ENCODE measurements at regions not wholly inside any gene's neighbourhood (a gene's known extent, or its start where the extent isn't known, plus 50 kb on each side); places are given as distances from the start of the nearest gene placed in this dataset.

DNA sequence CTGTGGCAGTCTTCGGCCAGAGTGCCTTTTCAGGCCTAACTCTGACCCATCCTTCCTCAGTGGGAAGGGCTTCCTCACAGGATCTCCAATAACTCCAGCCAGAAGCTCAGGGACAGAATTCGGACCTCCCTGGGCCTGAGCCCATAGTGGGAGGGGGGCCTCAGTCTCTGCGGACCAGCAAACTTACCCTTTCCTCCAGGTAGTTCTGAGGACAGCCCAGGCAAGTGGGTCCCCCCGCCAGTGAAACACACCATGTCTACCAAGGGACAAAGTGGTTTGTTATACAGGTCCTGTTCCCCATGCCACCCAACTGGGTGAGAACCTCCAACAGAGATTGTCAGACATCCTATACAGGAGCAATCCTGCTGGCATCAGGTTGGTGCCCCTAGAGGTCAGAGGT, 350.4 kb downstream of the RAB28 start (continued):
- TF ChIP-seq, protein P1, sequence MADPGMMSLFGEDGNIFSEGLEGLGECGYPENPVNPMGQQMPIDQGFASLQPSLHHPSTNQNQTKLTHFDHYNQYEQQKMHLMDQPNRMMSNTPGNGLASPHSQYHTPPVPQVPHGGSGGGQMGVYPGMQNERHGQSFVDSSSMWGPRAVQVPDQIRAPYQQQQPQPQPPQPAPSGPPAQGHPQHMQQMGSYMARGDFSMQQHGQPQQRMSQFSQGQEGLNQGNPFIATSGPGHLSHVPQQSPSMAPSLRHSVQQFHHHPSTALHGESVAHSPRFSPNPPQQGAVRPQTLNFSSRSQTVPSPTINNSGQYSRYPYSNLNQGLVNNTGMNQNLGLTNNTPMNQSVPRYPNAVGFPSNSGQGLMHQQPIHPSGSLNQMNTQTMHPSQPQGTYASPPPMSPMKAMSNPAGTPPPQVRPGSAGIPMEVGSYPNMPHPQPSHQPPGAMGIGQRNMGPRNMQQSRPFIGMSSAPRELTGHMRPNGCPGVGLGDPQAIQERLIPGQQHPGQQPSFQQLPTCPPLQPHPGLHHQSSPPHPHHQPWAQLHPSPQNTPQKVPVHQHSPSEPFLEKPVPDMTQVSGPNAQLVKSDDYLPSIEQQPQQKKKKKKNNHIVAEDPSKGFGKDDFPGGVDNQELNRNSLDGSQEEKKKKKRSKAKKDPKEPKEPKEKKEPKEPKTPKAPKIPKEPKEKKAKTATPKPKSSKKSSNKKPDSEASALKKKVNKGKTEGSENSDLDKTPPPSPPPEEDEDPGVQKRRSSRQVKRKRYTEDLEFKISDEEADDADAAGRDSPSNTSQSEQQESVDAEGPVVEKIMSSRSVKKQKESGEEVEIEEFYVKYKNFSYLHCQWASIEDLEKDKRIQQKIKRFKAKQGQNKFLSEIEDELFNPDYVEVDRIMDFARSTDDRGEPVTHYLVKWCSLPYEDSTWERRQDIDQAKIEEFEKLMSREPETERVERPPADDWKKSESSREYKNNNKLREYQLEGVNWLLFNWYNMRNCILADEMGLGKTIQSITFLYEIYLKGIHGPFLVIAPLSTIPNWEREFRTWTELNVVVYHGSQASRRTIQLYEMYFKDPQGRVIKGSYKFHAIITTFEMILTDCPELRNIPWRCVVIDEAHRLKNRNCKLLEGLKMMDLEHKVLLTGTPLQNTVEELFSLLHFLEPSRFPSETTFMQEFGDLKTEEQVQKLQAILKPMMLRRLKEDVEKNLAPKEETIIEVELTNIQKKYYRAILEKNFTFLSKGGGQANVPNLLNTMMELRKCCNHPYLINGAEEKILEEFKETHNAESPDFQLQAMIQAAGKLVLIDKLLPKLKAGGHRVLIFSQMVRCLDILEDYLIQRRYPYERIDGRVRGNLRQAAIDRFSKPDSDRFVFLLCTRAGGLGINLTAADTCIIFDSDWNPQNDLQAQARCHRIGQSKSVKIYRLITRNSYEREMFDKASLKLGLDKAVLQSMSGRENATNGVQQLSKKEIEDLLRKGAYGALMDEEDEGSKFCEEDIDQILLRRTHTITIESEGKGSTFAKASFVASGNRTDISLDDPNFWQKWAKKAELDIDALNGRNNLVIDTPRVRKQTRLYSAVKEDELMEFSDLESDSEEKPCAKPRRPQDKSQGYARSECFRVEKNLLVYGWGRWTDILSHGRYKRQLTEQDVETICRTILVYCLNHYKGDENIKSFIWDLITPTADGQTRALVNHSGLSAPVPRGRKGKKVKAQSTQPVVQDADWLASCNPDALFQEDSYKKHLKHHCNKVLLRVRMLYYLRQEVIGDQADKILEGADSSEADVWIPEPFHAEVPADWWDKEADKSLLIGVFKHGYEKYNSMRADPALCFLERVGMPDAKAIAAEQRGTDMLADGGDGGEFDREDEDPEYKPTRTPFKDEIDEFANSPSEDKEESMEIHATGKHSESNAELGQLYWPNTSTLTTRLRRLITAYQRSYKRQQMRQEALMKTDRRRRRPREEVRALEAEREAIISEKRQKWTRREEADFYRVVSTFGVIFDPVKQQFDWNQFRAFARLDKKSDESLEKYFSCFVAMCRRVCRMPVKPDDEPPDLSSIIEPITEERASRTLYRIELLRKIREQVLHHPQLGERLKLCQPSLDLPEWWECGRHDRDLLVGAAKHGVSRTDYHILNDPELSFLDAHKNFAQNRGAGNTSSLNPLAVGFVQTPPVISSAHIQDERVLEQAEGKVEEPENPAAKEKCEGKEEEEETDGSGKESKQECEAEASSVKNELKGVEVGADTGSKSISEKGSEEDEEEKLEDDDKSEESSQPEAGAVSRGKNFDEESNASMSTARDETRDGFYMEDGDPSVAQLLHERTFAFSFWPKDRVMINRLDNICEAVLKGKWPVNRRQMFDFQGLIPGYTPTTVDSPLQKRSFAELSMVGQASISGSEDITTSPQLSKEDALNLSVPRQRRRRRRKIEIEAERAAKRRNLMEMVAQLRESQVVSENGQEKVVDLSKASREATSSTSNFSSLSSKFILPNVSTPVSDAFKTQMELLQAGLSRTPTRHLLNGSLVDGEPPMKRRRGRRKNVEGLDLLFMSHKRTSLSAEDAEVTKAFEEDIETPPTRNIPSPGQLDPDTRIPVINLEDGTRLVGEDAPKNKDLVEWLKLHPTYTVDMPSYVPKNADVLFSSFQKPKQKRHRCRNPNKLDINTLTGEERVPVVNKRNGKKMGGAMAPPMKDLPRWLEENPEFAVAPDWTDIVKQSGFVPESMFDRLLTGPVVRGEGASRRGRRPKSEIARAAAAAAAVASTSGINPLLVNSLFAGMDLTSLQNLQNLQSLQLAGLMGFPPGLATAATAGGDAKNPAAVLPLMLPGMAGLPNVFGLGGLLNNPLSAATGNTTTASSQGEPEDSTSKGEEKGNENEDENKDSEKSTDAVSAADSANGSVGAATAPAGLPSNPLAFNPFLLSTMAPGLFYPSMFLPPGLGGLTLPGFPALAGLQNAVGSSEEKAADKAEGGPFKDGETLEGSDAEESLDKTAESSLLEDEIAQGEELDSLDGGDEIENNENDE (IDR thresholded peaks at IDR 0.05; ENCODE audit: insufficient replicate concordance, low read length) = no peak
- TF ChIP-seq ZNF274 (IDR thresholded peaks at IDR 0.05; ENCODE audit: borderline replicate concordance, extremely low read depth, low read length) = no peak
- no peak for TF ChIP-seq MAFK (IDR thresholded peaks at IDR 0.05; ENCODE audit: low read depth, low read length)
- TF ChIP-seq, protein P2, sequence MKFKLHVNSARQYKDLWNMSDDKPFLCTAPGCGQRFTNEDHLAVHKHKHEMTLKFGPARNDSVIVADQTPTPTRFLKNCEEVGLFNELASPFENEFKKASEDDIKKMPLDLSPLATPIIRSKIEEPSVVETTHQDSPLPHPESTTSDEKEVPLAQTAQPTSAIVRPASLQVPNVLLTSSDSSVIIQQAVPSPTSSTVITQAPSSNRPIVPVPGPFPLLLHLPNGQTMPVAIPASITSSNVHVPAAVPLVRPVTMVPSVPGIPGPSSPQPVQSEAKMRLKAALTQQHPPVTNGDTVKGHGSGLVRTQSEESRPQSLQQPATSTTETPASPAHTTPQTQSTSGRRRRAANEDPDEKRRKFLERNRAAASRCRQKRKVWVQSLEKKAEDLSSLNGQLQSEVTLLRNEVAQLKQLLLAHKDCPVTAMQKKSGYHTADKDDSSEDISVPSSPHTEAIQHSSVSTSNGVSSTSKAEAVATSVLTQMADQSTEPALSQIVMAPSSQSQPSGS (IDR thresholded peaks at IDR 0.05; ENCODE audit: low read length) = no peak
- TF ChIP-seq GABPA (IDR thresholded peaks at IDR 0.05; ENCODE audit: borderline replicate concordance, insufficient read depth, low read length) = no peak
- no peak for TF ChIP-seq RBBP5 (IDR thresholded peaks at IDR 0.05; ENCODE audit: borderline replicate concordance, low read depth, low read length)
- no peak for TF ChIP-seq EP300 (IDR thresholded peaks at IDR 0.05; ENCODE audit: borderline replicate concordance in 1 of 2, low read depth in 2 of 2, low read length in 2 of 2)
- no peak for TF ChIP-seq SUZ12 (IDR thresholded peaks at IDR 0.05; ENCODE audit: low read length)
- no peak for TF ChIP-seq CEBPB (IDR thresholded peaks at IDR 0.05; ENCODE audit: low read depth, low read length)
